ENCODE measurements at regions not wholly inside any gene's neighbourhood (a gene's known extent, or its start where the extent isn't known, plus 50 kb on each side); places are given as distances from the start of the nearest gene placed in this dataset.

- DNase-seq (ENCODE audit: low spot score) = no peak
- no peaks in the 10 kb centered on the region for H3K36me3 ChIP-seq (ENCODE audit: insufficient read depth)
- no peak for TF ChIP-seq CREB1 (CRISPR knock-in tag; IDR thresholded peaks at IDR 0.05; ENCODE audit: low read depth)
- TF ChIP-seq, protein P1, sequence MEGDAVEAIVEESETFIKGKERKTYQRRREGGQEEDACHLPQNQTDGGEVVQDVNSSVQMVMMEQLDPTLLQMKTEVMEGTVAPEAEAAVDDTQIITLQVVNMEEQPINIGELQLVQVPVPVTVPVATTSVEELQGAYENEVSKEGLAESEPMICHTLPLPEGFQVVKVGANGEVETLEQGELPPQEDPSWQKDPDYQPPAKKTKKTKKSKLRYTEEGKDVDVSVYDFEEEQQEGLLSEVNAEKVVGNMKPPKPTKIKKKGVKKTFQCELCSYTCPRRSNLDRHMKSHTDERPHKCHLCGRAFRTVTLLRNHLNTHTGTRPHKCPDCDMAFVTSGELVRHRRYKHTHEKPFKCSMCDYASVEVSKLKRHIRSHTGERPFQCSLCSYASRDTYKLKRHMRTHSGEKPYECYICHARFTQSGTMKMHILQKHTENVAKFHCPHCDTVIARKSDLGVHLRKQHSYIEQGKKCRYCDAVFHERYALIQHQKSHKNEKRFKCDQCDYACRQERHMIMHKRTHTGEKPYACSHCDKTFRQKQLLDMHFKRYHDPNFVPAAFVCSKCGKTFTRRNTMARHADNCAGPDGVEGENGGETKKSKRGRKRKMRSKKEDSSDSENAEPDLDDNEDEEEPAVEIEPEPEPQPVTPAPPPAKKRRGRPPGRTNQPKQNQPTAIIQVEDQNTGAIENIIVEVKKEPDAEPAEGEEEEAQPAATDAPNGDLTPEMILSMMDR (conservative IDR thresholded peaks at IDR 0.05; ENCODE audit: low read depth in 2 of 2) = no peak
- TF ChIP-seq STAT1 (IDR thresholded peaks at IDR 0.05; ENCODE audit: unreplicated experiment) = no peak
- TF ChIP-seq EZH2 (IDR thresholded peaks at IDR 0.05; ENCODE audit: low read depth, unreplicated experiment) = no peak
- no peak for TF ChIP-seq ETS1 (IDR thresholded peaks at IDR 0.05)
- no peak for TF ChIP-seq POLR2AphosphoS5 (IDR thresholded peaks at IDR 0.05; ENCODE audit: low read depth)
- TF ChIP-seq ZNF114 (CRISPR knock-in tag; IDR thresholded peaks at IDR 0.05) = no peak
- TF ChIP-seq JUNB (IDR thresholded peaks at IDR 0.05; ENCODE audit: unreplicated experiment) = no peak
- TF ChIP-seq ZNF462 (CRISPR knock-in tag; IDR thresholded peaks at IDR 0.05) = no peak
- TF ChIP-seq NANOG (IDR thresholded peaks at IDR 0.05; ENCODE audit: borderline replicate concordance) = no peak
- no peak for TF ChIP-seq EZH2phosphoT487 (IDR thresholded peaks at IDR 0.05; ENCODE audit: unreplicated experiment)
- TF ChIP-seq, protein P2, sequence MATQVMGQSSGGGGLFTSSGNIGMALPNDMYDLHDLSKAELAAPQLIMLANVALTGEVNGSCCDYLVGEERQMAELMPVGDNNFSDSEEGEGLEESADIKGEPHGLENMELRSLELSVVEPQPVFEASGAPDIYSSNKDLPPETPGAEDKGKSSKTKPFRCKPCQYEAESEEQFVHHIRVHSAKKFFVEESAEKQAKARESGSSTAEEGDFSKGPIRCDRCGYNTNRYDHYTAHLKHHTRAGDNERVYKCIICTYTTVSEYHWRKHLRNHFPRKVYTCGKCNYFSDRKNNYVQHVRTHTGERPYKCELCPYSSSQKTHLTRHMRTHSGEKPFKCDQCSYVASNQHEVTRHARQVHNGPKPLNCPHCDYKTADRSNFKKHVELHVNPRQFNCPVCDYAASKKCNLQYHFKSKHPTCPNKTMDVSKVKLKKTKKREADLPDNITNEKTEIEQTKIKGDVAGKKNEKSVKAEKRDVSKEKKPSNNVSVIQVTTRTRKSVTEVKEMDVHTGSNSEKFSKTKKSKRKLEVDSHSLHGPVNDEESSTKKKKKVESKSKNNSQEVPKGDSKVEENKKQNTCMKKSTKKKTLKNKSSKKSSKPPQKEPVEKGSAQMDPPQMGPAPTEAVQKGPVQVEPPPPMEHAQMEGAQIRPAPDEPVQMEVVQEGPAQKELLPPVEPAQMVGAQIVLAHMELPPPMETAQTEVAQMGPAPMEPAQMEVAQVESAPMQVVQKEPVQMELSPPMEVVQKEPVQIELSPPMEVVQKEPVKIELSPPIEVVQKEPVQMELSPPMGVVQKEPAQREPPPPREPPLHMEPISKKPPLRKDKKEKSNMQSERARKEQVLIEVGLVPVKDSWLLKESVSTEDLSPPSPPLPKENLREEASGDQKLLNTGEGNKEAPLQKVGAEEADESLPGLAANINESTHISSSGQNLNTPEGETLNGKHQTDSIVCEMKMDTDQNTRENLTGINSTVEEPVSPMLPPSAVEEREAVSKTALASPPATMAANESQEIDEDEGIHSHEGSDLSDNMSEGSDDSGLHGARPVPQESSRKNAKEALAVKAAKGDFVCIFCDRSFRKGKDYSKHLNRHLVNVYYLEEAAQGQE (IDR thresholded peaks at IDR 0.05; ENCODE audit: unreplicated experiment) = no peak
- no peak for TF ChIP-seq ZNF331 (CRISPR knock-in tag; IDR thresholded peaks at IDR 0.05; ENCODE audit: low read depth)
- H3K27me3 ChIP-seq (ENCODE audit: insufficient read depth) = no peaks in the 10 kb centered on the region
- H3K79me2 ChIP-seq (replicated peaks; ENCODE audit: insufficient read depth) = no peaks in the 10 kb centered on the region
- ATAC-seq = no peak
- H3K36me3 Mint-ChIP-seq (ENCODE audit: low read depth) = no peaks in the 10 kb centered on the region; the same call in 2 of the 3 replicates
- no peak overlapping the region for H3K4me2 ChIP-seq
- no peaks in the 10 kb centered on the region for H4K20me1 ChIP-seq (replicated peaks; ENCODE audit: insufficient read depth)
- H3K4me1 Mint-ChIP-seq = peaks cover 3% of the 10 kb centered on the region; the same call in 2 of the 3 replicates
- no peak overlapping the region for H3K27ac ChIP-seq (ENCODE audit: low read depth)
- H3K4me3 Mint-ChIP-seq = no peak overlapping the region
- no peaks in the 10 kb centered on the region for H3K27me3 Mint-ChIP-seq (ENCODE audit: insufficient read depth, low read depth, poor library complexity)
- no peaks in the 10 kb centered on the region for H3K4me1 ChIP-seq (ENCODE audit: insufficient read depth)
- H2AFZ ChIP-seq = no peak overlapping the region
- no peaks in the 10 kb centered on the region for H3K9me2 ChIP-seq (ENCODE audit: insufficient read depth)
- H3K4me3 ChIP-seq = no peak overlapping the region
- H3K9me3 Mint-ChIP-seq = peaks cover 17% of the 10 kb centered on the region
- H3K27ac Mint-ChIP-seq = no peak overlapping the region
- no peaks in the 10 kb centered on the region for H3F3A ChIP-seq (replicated peaks; ENCODE audit: low read depth)
These were observed 392.4 kb downstream of the ZNF516 start for GRCh38 chr18:76102626-76103025.

Data from GM23338 (cell line).